ENCODE measurements at regions not wholly inside any gene's neighbourhood (a gene's known extent, or its start where the extent isn't known, plus 50 kb on each side); places are given as distances from the start of the nearest gene placed in this dataset.
"Not testable (repeated sequence)": the region's sequence is repeated elsewhere in the genome, so short reads cannot be mapped to it uniquely, and the experiment has no call there.

DNA sequence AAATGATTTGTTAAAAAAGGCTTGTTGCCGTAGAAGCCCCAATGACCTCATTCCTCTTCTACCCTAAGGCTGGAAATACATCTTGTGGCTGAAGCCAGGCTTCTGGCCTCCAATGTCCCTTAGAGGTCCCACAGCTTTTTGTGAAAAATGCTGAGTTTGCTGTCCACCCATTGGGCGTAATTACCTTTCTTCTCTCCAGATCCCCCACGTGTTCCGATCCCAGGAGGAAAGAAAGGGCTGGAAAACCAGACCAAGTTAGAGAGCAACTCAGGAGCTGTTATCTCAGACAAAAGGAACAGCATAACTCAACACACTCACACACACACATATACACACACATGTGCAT lies 154.2 kb downstream of the MIAT start:
- no peak for DNase-seq

DNA sequence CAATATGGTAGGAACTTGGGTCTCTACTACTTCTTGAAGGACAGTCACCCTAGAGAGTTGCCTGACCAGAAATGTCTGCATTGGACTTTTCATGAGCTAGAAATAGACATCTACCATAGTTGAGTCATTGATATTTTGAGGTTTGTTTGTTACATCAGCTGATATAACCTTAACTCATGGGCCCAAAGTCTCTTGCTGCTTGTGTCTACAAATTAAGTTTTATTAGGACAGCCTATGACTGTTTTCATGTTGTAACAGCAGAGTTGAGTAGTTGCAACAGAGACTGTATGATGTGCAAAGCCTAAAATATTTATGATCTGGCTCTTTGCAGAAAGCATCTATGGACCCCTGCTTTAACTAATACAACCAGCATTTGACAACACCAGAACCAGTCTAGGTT lies 155.3 kb downstream of the MIAT start:
- DNase-seq, result no peak

DNA sequence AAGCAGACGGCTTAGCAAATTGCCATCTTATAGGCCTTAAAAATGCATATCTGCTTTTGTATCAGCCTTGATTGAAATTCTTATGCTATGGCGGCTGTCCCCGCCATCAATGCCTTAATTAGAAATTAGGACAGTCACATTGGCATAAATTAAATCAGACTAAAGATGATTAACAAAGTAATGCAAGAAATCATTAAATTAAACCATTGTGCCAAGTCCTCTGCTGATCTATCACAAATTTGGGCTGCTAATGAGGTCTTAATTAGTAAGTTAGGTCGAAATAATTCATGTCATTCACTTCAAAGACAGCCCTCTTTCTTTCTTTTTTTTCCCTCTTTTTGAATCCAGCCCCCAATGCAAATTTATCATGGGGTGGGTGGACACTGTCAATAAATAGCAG lies 159.3 kb downstream of the MIAT start:
- no peak for DNase-seq

DNA sequence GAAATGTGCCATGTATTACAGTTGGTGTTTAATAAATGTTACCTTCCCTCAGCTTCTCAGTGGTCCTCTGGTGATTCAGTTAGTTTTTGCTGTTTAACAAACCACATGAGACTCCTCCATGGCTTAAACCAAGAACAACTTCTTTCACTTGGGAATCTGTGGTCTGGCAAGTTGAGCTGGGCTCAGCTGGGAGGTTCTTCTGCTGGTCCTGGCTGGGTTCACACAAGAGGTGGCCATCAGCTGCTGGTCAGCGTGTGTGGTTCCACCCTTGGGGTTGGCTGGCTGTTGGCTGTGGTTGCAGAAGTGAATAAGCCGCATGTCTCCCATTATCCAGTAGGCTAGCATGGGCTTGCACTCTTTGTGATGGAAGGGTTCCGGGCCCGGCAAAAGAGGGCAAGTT lies 160.5 kb downstream of the MIAT start:
- no peak for DNase-seq

DNA sequence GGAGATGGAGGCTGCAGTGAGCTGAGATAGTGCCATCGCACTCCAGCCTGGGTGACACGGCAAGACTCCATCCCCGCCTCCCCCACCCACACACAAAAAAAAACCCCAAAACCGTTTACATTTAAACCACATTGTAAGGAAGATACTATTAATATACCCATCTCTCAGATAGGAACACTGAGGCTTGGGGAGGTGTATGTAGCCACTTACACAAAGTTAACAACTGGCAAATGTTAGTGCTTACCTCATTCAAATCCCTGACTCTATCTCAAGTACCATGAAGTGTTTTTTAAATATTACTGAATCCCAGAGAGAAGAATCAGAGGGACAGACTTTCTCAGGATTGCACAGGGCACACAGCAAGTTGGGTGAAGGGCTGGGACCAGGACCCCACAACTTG lies 164.5 kb downstream of the MIAT start:
- DNase-seq, result no peak

DNA sequence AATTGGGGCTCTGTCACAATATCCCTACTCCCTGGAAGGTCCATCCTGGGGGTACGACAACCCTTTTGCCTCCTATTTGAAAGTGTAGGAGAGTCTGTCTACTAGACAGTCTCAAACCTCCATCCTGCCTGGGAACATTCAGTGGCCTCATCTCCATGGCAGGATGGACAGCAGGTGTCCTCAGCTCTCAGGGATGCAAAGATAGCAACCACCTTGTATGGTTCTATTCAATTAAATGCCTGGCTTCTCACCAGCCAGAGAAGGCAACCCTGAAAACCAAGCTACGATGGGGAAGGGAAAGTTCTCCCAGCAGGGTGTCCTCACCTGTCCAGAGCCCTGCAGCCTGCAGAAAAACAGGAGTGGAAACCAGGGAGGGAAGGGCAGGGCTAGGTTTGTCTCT lies 164.9 kb downstream of the MIAT start:
- no peak for DNase-seq

DNA sequence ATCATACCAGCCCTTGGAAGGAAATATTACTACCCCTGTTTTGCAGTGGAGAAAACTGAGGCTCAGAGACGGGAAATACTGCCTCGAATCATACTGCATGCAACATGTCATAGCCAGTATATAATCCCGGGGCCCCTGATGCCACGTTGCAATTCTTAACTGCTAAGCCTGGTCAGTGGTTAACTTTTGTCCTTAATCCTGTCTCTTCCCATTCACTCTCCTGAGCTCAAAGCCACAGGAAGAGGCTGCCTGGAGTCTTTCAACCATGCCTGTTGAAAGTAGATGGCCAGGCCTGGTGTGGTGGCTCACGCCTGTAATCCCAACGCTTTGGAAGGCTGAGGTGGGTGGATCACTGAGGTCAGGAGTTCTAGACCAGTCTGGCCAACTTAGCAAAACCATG lies 166.6 kb downstream of the MIAT start:
- no peak for DNase-seq

DNA sequence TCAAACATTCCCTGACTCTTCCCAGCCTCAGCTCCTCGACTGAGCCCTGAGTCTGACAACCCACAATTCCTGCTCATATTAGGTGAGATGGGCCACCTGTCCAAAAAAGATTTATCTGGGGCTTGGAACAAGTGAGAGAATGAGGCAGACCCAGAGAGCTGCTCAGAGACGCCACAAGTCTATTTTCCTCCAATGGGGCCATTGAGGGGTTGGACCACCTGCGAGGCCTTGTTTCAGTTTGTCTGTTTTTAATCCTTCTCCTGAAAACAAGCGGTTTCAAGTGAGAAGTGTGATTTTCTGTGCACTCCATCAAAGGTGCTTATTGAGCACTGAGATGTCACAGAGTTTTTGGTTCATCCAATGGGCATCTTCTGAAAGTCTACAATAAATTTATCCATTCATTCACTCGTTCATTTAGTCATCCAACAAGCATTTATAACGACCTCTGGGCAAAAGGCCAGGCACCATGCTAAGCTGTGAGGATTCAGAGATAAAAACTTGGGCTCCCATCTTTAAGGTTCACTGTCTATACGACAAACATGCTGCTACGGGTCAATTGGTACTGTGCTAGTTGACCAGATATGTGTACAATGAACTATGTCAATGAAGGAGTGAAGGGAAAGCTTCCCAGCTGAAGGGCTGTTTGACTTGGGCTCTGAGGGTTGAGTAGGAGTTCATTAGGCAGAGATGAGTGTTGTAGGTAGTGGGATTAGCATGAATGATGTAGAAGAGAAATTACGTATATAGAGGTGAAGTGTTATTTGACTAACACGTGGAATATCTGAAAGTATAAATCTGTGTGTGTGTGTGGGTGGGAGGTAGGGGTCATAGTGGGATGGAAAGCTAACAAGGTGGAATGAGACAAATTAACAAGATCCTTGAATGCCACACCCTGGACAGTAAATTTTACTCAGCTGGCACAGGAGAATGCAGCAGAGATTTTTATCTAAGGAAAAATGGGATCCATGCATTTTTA lies 168.9 kb downstream of the MIAT start:
- no peak for DNase-seq

DNA sequence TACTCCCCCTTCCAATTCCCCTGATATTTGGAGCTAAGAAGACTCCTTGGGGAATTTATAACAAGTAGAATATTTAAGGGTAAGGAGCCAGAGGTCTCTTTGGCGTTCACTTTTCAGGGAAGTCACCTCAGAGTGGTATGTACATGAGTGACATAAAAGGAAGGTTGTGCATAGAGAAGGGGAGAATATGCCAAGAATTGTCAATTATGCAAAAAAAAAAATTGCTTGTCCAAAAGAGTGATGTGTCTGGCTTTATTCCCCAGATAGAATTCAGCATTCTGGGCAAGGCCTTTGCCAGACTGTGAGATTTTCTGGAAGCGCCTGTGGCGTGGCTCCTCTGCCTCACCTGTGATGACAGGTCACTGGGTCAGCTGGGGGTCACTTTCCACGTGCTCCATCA lies 170.2 kb downstream of the MIAT start:
- DNase-seq, result no peak

DNA sequence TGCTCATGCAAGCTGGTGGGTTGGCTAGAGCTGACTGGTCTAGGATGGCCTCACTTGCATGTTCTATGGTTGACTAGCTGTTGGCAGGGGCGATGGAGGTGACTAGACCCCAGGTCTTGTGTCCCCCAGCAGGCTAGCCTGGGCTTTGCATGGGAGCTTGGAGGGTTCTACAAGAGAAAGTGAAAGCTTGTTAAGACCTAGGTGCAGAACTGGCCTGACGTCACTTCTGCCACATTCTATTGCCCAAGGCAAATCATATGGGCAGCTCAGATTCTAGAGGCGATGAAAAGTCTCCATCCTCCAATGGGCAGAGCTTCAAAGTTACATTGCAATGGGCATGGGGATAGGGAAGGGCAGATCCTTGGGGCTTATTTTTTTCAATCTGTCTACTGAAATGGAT lies 170.9 kb downstream of the MIAT start:
- DNase-seq, result peak; percentile 80

DNA sequence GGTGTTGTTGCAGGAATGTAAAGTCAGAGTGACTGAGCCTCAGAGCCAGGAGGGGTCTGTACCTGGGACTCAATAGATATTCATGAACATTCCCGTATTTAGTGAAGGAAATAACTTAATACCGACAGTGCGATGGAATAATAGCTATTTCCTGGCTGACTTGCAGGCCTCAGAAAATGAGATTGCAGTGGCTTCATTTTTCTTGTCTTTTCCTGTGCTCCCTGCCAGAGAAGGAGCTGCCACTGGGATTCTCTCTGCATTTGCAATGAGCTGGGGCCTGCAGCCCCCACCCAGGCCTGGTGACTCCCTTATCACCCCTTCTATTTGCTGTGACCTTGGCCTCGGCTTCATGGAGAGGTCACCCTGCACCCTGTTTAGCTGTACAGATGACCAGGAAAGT lies 173.4 kb downstream of the MIAT start:
- DNase-seq, result no peak

DNA sequence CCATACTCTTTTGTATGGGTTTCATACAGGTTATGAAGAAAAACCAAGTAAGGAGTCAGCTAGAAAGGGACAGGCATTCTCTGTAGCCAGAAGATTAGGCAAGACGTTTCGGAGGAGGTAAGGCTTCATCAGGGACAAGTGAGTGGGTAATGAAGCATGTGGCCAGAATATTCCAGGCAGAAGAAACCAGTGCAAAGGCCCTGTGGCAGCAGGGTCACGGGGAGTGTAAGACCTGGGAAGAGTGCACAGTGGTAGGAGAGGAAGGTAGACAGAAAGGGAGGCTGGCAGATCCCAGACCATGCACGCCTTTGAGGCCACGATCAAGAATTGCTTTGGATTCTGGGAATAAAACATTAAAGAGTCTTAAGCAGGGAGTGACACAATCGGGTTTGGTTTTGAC lies 177.6 kb downstream of the MIAT start:
- DNase-seq, result no peak

DNA sequence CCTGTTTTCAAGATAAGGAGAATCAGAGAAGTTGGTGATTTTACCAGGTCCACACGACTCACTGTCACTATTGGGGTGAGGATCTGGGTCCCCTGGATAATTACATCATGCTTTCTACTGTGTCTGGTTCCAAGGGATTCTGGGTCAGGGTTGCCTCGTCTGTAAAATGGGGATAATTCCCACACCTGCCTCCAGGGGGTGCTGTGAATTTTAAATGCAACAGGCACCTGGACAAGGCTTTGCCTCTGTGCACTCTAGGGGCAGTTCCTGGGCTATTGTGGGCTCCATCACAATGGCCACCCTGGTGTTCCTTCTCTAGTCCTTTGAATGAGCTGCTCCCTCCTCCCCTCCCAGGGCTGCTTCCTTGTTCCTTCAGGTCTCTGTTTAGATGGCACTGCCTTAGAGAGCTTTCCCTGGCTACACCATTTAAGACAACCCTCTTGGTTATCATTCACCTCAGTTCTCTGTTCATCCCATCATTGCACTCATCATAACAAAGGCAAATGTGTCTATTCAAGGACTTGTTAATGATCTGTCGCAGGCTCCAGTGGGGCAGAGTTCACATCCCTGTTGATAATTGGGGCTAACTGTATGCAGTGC lies 178.6 kb downstream of the MIAT start:
- DNase-seq, result peak; percentile 75

DNA sequence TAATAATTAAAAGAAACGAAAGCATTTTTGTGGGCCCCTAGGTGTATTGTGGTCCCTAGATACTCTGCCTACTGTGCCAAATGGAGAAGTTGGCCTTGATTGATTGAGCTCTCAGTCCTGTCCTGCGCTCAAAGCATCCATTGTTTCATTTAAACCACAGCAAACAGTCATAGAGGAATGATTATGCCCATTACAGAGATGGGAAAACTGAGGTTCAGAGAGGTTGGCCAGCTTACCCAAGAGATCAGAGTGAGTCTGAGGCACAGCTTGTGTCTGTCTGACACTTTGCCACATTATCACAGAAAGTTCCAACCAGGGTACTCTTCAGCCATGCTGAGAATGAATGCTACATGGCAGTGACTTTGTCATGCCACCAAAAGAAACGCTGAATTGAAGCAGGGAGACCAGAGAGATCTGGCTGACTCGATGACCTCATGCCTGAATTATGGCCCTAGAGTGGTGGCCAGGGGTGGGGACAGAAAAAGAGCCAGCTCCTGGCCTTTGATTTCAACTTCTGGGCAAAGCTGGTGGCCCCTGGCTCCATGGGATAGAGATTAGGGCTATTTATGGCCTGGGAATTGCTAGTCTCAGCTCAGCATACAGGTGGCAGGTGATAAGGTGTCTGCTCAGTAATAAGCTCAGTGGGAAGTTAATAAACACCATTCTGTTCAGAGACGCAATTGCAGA lies 180.5 kb downstream of the MIAT start:
- no peak for DNase-seq

DNA sequence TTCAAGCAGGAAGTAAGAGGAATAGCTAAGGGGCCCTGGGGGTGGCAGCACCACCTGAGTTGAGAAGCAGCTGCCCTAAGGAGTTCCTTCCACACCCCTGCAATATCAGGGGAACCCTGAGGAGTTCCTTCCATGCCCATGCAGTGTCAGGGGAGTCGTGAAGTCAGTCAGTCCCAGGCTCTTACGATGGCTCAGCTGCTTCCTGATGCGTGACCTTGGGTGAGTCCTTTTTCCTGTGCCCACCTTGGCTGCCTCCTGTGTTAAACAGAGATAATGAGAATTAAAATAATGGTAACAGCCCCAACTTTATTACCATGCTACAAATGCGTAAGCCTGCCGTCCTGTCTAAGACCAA lies 181.1 kb downstream of the MIAT start:
- DNase-seq, result no peak

DNA sequence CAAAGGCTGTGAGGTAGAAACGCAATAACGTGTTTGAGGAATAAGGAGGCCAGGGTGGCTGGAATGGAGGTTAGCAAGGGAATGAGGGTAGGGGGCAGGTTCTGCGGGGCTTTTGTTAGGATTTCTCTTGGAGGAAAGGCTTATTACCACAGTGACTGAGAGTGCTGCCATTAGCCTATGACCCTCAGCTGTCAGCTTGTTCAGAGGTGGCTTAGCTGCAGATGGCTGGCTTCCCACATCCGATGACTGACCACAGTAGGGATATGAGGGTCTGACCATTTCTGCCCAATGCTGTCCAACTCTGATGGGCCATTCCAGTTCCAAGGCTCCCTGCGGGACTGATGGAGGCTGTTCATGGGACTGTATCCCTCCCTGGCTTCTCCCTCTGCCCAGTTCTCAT lies 181.8 kb downstream of the MIAT start:
- no peak for DNase-seq

DNA sequence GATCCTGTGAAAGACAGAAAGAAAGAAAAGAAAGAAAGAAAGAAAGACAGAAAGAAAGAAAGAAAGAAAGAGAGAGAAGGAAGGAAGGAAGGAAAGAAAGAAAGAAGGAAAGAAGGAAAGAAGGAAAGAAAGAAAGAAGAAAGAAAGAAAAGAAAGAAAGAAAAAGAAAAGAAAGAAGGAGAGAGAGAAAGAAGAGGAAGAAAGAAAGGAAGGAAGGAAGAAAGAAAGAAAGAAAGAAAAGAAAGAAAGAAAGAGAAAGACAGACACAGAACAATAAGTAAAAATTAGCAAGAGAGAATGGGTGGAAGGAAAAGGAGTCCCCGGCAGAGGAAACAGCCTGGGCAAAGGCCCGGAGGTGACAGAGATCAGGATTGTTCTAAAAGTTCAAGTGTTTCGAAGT lies 183.4 kb downstream of the MIAT start:
- not testable (repeated sequence) for DNase-seq

DNA sequence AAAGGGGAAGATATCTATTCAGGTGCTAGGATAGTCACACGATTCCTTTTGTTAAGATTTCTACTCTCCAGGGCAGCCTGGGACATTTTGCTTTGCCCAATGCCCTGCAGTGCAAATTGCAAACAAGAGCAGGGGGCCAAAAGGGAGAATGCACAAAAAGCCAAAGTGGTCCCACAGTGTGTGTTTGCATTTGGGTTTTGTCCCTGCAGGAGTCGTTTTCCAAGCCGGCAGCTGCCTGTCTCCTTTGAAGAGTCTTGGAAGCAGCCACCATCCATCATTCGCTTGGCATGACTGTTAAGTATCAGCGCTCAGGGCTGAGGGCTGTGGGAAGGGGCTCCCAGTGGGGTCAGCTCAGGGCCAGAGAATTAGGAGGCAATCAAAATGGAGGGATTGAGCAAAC lies 184.7 kb downstream of the MIAT start:
- no peak for DNase-seq

DNA sequence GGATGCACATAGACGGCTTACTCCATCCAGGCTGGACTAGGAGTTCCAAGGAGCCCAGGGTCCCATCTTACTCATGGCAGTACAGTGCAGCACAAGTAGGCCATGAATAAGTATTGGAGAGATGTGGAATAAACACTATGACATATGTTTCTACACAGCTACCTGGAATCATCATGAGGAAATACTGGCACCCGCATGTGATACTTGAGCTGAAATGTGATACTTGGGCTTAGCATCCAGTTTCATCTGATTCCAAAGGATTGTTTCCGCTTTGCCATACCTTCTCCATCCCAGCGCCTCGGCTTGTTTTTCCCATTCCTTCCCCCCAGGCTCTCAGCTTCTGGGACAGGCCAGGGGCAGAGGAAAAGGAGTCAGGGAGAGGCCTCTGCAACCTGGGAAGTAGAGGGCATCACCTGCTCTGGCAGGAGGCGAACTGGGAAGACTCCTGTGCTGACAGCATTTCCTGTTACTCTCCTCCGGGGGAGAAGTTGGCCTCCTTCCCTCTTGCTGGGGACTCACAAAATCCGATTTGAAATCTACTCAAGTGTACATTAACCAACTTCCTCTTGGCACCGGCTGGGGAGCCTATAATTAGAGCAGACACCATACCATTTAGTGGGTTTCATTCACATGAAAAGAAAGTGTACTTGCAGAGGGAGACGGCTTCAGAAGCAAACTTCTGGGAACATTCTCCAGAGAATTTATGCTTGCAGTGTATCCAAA lies 187.8 kb downstream of the MIAT start:
- DNase-seq, result peak; percentile 23

DNA sequence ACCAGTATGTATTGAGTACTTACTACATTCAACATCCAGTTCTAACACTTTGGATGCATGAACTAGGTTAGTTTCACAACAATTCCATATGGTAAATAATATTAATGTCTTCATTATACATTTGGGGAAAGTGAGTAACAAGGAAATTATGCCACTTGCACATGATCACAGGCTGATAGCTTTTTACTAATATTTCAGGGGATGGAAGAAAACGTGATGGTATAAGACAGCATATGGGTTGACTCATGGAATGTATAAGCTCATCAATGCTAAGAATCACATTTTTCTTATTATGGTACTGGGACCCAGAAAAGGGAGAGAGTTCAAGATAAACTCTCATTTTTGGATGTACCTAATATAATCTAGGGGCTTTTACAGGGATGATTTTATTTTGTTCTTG lies 188.7 kb downstream of the MIAT start:
- DNase-seq, result no peak

DNA sequence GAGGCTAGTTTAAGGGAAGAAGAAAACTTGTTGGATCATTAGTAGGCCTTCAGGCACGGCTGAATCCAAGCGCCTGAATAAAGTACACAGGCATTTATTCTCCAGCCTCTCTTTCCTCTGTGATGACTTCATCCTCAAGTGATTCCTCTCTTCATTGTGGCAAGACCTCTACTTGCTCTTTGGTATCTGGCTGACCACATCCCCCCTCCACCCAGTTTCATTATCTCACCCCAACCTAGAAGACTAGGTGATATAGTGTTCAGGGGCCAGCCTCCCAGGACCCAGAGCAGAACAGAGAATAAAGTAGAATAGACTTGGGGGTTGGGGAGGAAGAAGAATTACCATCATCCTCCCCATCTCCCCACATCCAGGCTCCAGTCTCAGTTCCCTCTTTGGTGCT lies 189.3 kb downstream of the MIAT start:
- no peak for DNase-seq

DNA sequence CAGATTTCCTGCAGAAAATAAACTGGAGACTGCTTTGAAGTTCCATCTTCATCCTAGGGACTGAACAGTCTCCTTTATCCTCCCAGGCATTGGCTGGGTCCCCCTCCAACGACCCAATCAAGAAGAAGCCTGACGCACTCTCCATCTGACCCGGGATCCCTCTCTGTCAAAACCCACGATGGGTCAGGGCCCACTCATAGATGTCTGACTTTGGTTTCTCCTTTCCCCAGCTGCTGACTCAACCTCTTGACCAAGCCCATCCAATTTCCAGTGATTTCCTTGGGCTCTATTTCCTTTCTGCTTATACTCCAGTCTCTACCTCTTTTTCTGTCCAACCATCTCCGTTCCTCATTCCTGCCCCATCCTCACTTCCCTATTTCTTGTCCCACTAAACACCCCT lies 189.7 kb downstream of the MIAT start:
- DNase-seq, result no peak

DNA sequence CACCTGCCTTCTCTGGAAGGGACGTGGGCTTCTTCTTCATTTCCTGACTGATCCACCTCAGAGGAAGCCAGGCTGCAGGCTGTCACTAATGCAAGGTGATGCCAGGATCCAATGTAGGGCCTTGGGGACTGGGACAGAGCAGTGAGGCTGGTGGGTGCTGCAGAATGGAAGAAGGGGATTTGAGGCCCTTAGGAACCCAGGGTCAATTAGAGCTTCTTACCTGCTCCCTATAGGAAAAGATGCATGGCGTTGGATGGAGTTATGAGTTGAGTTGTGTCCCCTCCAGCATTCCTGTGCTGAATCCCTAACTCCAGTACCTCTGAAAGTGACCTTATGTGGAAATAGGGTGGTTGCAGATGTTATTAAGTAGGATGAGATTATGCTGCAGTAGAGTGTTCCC lies 190.4 kb downstream of the MIAT start:
- DNase-seq, result no peak
